Fibroblast of lung (primary cell): ENCODE measurements at regions not wholly inside any gene's neighbourhood (a gene's known extent, or its start where the extent isn't known, plus 50 kb on each side); places are given as distances from the start of the nearest gene placed in this dataset.
"Not testable (repeated sequence)": the region's sequence is repeated elsewhere in the genome, so short reads cannot be mapped to it uniquely, and the experiment has no call there.

Experiments
- DNase-seq, 2 donors: peaks; one replicate each; pipeline versions ENCODE4 v3.0.0 to v3.0.0-alpha.2; 2010; ENCODE audit warnings: low read depth in 2 of 2
- H2AFZ ChIP-seq: 2 replicates; pipeline ENCODE4 v1.5.1; 2012; ENCODE audit warnings: low read length, control low read depth, inconsistent platforms
- H3K27ac ChIP-seq: 2 replicates; pipeline ENCODE4 v1.5.1; 2011; ENCODE audit warnings: low read length, control low read depth; ENCODE audit not compliant: insufficient read depth
- H3K27me3 ChIP-seq: 2 replicates; pipeline ENCODE4 v1.5.1; 2011; ENCODE audit warnings: mild to moderate bottlenecking, low read length; ENCODE audit not compliant: control insufficient read depth, insufficient read depth
- H3K36me3 ChIP-seq: 2 replicates; pipeline ENCODE4 v1.5.1; 2011; ENCODE audit warnings: low read length; ENCODE audit not compliant: control insufficient read depth, insufficient read depth
- H3K4me1 ChIP-seq: 2 replicates; pipeline ENCODE4 v1.5.1; 2011; ENCODE audit warnings: low read length; ENCODE audit not compliant: control insufficient read depth, insufficient read depth; ENCODE audit errors: extremely low read depth
- H3K4me2 ChIP-seq: 2 replicates; pipeline ENCODE4 v1.5.1; 2011; ENCODE audit warnings: low read length, control low read depth; ENCODE audit not compliant: insufficient read depth; ENCODE audit errors: extremely low read depth
- H3K4me3 ChIP-seq, 4 experiments: fragments of 200-600 bp in 1 of 4; sonication (generic) in 1 of 4; replicated peaks in 1 of 4; 2 replicates each; pipeline ENCODE4 v1.5.1; 2011 to 2016; ENCODE audit warnings: low read length in 4 of 4, low read depth in 3 of 4, mild to moderate bottlenecking in 3 of 4, control low read depth in 2 of 4, inconsistent platforms in 1 of 4, mixed read lengths in 1 of 4; ENCODE audit not compliant: insufficient read depth in 1 of 4; ENCODE audit errors: control extremely low read depth in 1 of 4
- H3K79me2 ChIP-seq: 2 replicates; pipeline ENCODE4 v1.5.1; 2012; ENCODE audit warnings: mild to moderate bottlenecking, low read length, inconsistent platforms; ENCODE audit not compliant: control insufficient read depth, insufficient read depth
- H3K9ac ChIP-seq: 2 replicates; pipeline ENCODE4 v1.5.1; 2011; ENCODE audit warnings: mild to moderate bottlenecking, low read length, control low read depth; ENCODE audit not compliant: insufficient read depth
- H3K9me3 ChIP-seq: 2 replicates; pipeline ENCODE4 v1.5.1; 2012; ENCODE audit warnings: low read depth, low read length; ENCODE audit not compliant: control insufficient read depth, insufficient read depth
- H4K20me1 ChIP-seq: 2 replicates; pipeline ENCODE4 v1.5.1; 2011; ENCODE audit warnings: low read length; ENCODE audit not compliant: control insufficient read depth, insufficient read depth; ENCODE audit errors: extremely low read depth
- CTCF ChIP-seq, 2 donors: IDR thresholded peaks in 1 of 2; conservative IDR thresholded peaks in 1 of 2; 1 replicate in 1 of 2; 2 replicates in 1 of 2; pipeline ENCODE4 v1.5.1; 2011 to 2012; ENCODE audit warnings: low read length in 2 of 2, control low read depth in 1 of 2, inconsistent platforms in 1 of 2, low read depth in 1 of 2, mild to moderate bottlenecking in 1 of 2
- EZH2 ChIP-seq: IDR thresholded peaks from 2 replicates; pipeline ENCODE4 v1.5.1; 2012; ENCODE audit warnings: low read length, control low read depth, mild to moderate bottlenecking; ENCODE audit errors: missing control alignments

GRCh38 chr1:185517808-185518419 is 200.9 kb upstream of the IVNS1ABP start:
- H2AFZ ChIP-seq = no peak overlapping the region
- no peaks in the 10 kb centered on the region for H3K9me3 ChIP-seq

GRCh38 chr1:185517301-185517700 is 200.3 kb upstream of the IVNS1ABP start:
- not testable (repeated sequence) for H3K27ac ChIP-seq, DNase-seq

More at GRCh38 chr1:185517808-185518419, 200.9 kb upstream of the IVNS1ABP start:
- H3K9ac ChIP-seq = no peak overlapping the region
- H3K36me3 ChIP-seq = no peaks in the 10 kb centered on the region
- H3K79me2 ChIP-seq = no peaks in the 10 kb centered on the region
- H3K27ac ChIP-seq = no peak overlapping the region
- no peak for DNase-seq
- H3K4me1 ChIP-seq = no peaks in the 10 kb centered on the region
- TF ChIP-seq CTCF (conservative IDR thresholded peaks at IDR 0.05 in 1 of 2, IDR thresholded peaks at IDR 0.05 in 1 of 2; ENCODE audit: low read depth in 1 of 2, low read length in 2 of 2) = no peak
- no peak for TF ChIP-seq EZH2
- H3K4me3 ChIP-seq = no peak overlapping the region
- no peak overlapping the region for H3K4me2 ChIP-seq
- no peaks in the 10 kb centered on the region for H3K27me3 ChIP-seq
- no peaks in the 10 kb centered on the region for H4K20me1 ChIP-seq

GRCh38 chr1:185515696-185516095 is 198.7 kb upstream of the IVNS1ABP start:
- Histone ChIP-seq H3K9me3 (no peaks in the 10 kb centered on the region), H3K4me2 (no peak overlapping the region), H4K20me1 (no peaks in the 10 kb centered on the region), H3K27ac (no peak overlapping the region), H2AFZ (no peak overlapping the region), H3K27me3 (no peaks in the 10 kb centered on the region), H3K36me3 (no peaks in the 10 kb centered on the region), H3K4me3 (no peak overlapping the region), H3K79me2 (no peaks in the 10 kb centered on the region), H3K9ac (no peak overlapping the region), H3K4me1 (no peaks in the 10 kb centered on the region)
- no peak for DNase-seq
- TF ChIP-seq CTCF (conservative IDR thresholded peaks at IDR 0.05 in 1 of 2, IDR thresholded peaks at IDR 0.05 in 1 of 2; ENCODE audit: low read depth in 1 of 2, low read length in 2 of 2) (no peak), EZH2 (no peak)

More at GRCh38 chr1:185517301-185517700, 200.3 kb upstream of the IVNS1ABP start:
- H3K9ac ChIP-seq, H4K20me1 ChIP-seq, H3K4me3 ChIP-seq, H3K9me3 ChIP-seq, H2AFZ ChIP-seq, H3K27me3 ChIP-seq, H3K4me2 ChIP-seq, H3K36me3 ChIP-seq, H3K4me1 ChIP-seq, H3K79me2 ChIP-seq: not testable (repeated sequence)
